GM10266 (cell line): ENCODE measurements at regions not wholly inside any gene's neighbourhood (a gene's known extent, or its start where the extent isn't known, plus 50 kb on each side); places are given as distances from the start of the nearest gene placed in this dataset.
"Not testable (repeated sequence)": the region's sequence is repeated elsewhere in the genome, so short reads cannot be mapped to it uniquely, and the experiment has no call there.

Experiments used
- DNase-seq: peaks from one replicate; pipeline ENCODE4 v3.0.0; 2012; ENCODE audit errors: extremely low spot score
- CTCF ChIP-seq: IDR thresholded peaks from 2 replicates; pipeline ENCODE4 v1.5.1; 2012; ENCODE audit warnings: mild to moderate bottlenecking, low read depth; ENCODE audit not compliant: control insufficient read depth, insufficient read depth; ENCODE audit errors: missing control alignments

- DNase-seq: no peak
- no peak for TF ChIP-seq CTCF
These were observed 77.2 kb upstream of the ECI2 start for GRCh38 chr6:4212588-4212987.

- TF ChIP-seq CTCF: peak; percentile 68
- DNase-seq: peak; percentile 57
These were observed 75.4 kb upstream of the ECI2 start for GRCh38 chr6:4210629-4211419.

GRCh38 chr6:4209196-4209595 is 73.8 kb upstream of the ECI2 start:
- no peak for DNase-seq
- no peak for TF ChIP-seq CTCF

- DNase-seq: no peak
- TF ChIP-seq CTCF: no peak
These were observed 72.8 kb upstream of the ECI2 start for GRCh38 chr6:4208158-4208557.

- not testable (repeated sequence) for DNase-seq
These were observed 68.5 kb upstream of the ECI2 start for GRCh38 chr6:4203642-4204417.

- no peak for TF ChIP-seq CTCF
These were observed 57.3 kb upstream of the ECI2 start for GRCh38 chr6:4192627-4193026.

GRCh38 chr6:4192173-4192572 is 56.8 kb upstream of the ECI2 start:
- DNase-seq: no peak
- no peak for TF ChIP-seq CTCF

More at GRCh38 chr6:4192627-4193026, 57.3 kb upstream of the ECI2 start:
- no peak for DNase-seq
